GM12878 (cell line): ENCODE measurements at regions not wholly inside any gene's neighbourhood (a gene's known extent, or its start where the extent isn't known, plus 50 kb on each side); places are given as distances from the start of the nearest gene placed in this dataset.
A peak's percentile ranks its signal among the peaks of the same experiment; 100 is the strongest.

Source experiments
- ATAC-seq: fragments of 200-7000 bp; cut with Tn5 transposase; 3 replicates; pipeline ENCODE4 v1.9.1; 2020; ENCODE audit warnings: mild to moderate bottlenecking, moderate library complexity
- BruUV-seq: library from RNA; stranded (reverse); fragments of 400-500 nt; replicated peaks from 2 replicates; lab custom pipeline; 2021; lab: Mats Ljungman, UMichigan
- CTCF ChIA-PET: fragments of 300-600 bp; sonication (Branson Sonifier 250); formaldehyde crosslinking; extraction: SDS; loops from one replicate; lab custom pipeline; 2021; ENCODE audit warnings: inconsistent platforms; lab: Yijun Ruan, JAX
- POLR2A ChIA-PET: fragments of 350-600 bp; formaldehyde crosslinking; extraction: SDS; loops from one replicate; lab custom pipeline; 2021; ENCODE audit warnings: inconsistent platforms; lab: Charles Lee
- RAD21 ChIA-PET: fragments of 300-600 bp; sonication (Branson Sonifier 250); formaldehyde crosslinking; loops from one replicate; lab custom pipeline; 2023; ENCODE audit warnings: antibody characterized with exemption; ENCODE audit not compliant: unreplicated experiment; lab: Charles Lee
- SMC1A ChIA-PET: fragments of 300-600 bp; sonication (Branson Sonifier 250); formaldehyde crosslinking; loops from one replicate; lab custom pipeline; 2023; ENCODE audit not compliant: unreplicated experiment, uncharacterized antibody; lab: Charles Lee
- DNase-seq: peaks from one replicate; pipeline ENCODE4 v3.0.0-alpha.2; 2011; ENCODE audit warnings: low read depth, low spot score
- FAIRE-seq: peaks from 3 replicates; lab custom pipeline; 2011; peaks lifted over from hg19 to GRCh38; lab: Jason Lieb, UNC
- H2AFZ ChIP-seq: 2 replicates; pipeline ENCODE4 v1.6.0; 2011; ENCODE audit warnings: low read depth, low read length, control low read depth; ENCODE audit not compliant: control insufficient read depth
- H3K27ac ChIP-seq: 2 replicates; pipeline ENCODE4 v1.5.1; 2011; ENCODE audit warnings: control low read depth; ENCODE audit not compliant: control insufficient read depth, insufficient read depth
- H3K27me3 ChIP-seq, 2 experiments: replicated peaks in 1 of 2; 2 replicates each; pipeline versions ENCODE4 v1.6.0 to v1.6.1; 2011; ENCODE audit warnings: low read length in 1 of 2; ENCODE audit not compliant: control insufficient read depth in 2 of 2, insufficient read depth in 2 of 2
- H3K36me3 ChIP-seq, 2 experiments: 2 replicates each; pipeline ENCODE4 v1.5.1; 2011; ENCODE audit warnings: low read length in 1 of 2; ENCODE audit not compliant: control insufficient read depth in 2 of 2, insufficient read depth in 2 of 2
- H3K4me1 ChIP-seq: 2 replicates; pipeline ENCODE4 v1.6.1; 2011; ENCODE audit warnings: mild to moderate bottlenecking, low read length, moderate library complexity, mixed read lengths; ENCODE audit not compliant: control insufficient read depth, insufficient read depth
- H3K4me2 ChIP-seq: 2 replicates; pipeline ENCODE4 v1.6.0; 2011; ENCODE audit warnings: control low read depth; ENCODE audit not compliant: control insufficient read depth, insufficient read depth
- H3K4me3 ChIP-seq: fragments of 200-600 bp; sonication (generic); 2 replicates; pipeline ENCODE4 v1.5.1; 2016
- H3K79me2 ChIP-seq: 2 replicates; pipeline ENCODE4 v1.6.0; 2011; ENCODE audit warnings: low read length; ENCODE audit not compliant: control insufficient read depth, insufficient read depth
- H3K9ac ChIP-seq: 2 replicates; pipeline ENCODE4 v1.8.0; 2011; ENCODE audit warnings: low read length, control low read depth, mixed read lengths; ENCODE audit not compliant: control insufficient read depth, insufficient read depth
- H3K9me3 ChIP-seq: replicated peaks from 3 replicates; pipeline ENCODE4 v1.5.1; 2011; ENCODE audit warnings: mild to moderate bottlenecking, low read length; ENCODE audit not compliant: control insufficient read depth, insufficient read depth
- H4K20me1 ChIP-seq: 2 replicates; pipeline ENCODE4 v1.6.0; 2011; ENCODE audit not compliant: control insufficient read depth, insufficient read depth
- CBX3 ChIP-seq: fragments of 200-600 bp; sonication (generic); IDR thresholded peaks from 2 replicates; pipeline ENCODE4 v1.6.1; 2016; ENCODE audit warnings: low read depth, borderline replicate concordance
- IRF5 ChIP-seq: fragments of 450-650 bp; IDR thresholded peaks from 2 replicates; pipeline ENCODE4 v1.6.1; 2017; ENCODE audit warnings: borderline replicate concordance
- RAD21 ChIP-seq: IDR thresholded peaks from 2 replicates; pipeline ENCODE4 v1.6.1; 2011; ENCODE audit warnings: mild to moderate bottlenecking, low read depth, low read length, moderate library complexity; ENCODE audit not compliant: insufficient read depth
- RCOR1 ChIP-seq: conservative IDR thresholded peaks from 2 replicates; pipeline ENCODE4 v1.6.1; 2012; ENCODE audit warnings: low read depth, low read length, improper control_type of control experiment
- SMAD5 ChIP-seq: IDR thresholded peaks from 2 replicates; pipeline ENCODE4 v1.6.1; 2016; ENCODE audit warnings: antibody characterized with exemption, low read depth
- SMC3 ChIP-seq: IDR thresholded peaks from 2 replicates; pipeline ENCODE4 v1.6.1; 2011; ENCODE audit warnings: low read length, improper control_type of control experiment, borderline replicate concordance
- SPI1 ChIP-seq: IDR thresholded peaks from 2 replicates; pipeline ENCODE4 v1.6.1; 2011; ENCODE audit warnings: low read depth, mild to moderate bottlenecking, low read length, moderate library complexity, borderline replicate concordance; ENCODE audit not compliant: insufficient read depth
- WGBS: methylation state at CpG from one replicate; pipeline ENCODE4 v1.1.6; 2016; ENCODE audit warnings: low lambda C conversion rate; ENCODE audit not compliant: insufficient replicate concordance, insufficient coverage; ENCODE audit errors: missing lambda C conversion rate; 5-methylcytosine and 5-hydroxymethylcytosine counted together
- in situ Hi-C: fragments of 300-500 bp; cut with MboI; formaldehyde crosslinking; loops from 9 replicates; pipeline ENCODE4 v1.14.3; 2018; ENCODE audit warnings: mixed read lengths
- intact Hi-C: fragments of 100-400 bp; cut with micrococcal nuclease; formaldehyde crosslinking; loops from one replicate; pipeline ENCODE4 v1.14.2; 2022; ENCODE audit not compliant: unreplicated experiment
- TF ChIP-seq, protein P1 (sequence below): fragments of 450-650 bp; IDR thresholded peaks from 2 replicates; pipeline ENCODE4 v1.6.1; 2017; ENCODE audit warnings: mild to moderate bottlenecking, low read depth, inconsistent platforms; ENCODE audit not compliant: poor library complexity, severe bottlenecking
- TF ChIP-seq, protein P2 (sequence below): fragments of 450-650 bp; formaldehyde crosslinking; IDR thresholded peaks from 2 replicates; pipeline ENCODE4 v1.4.0; 2020; ENCODE audit warnings: mild to moderate bottlenecking, moderate library complexity
- TF ChIP-seq, protein P3 (sequence below), 3 experiments: IDR thresholded peaks in 2 of 3; conservative IDR thresholded peaks in 1 of 3; 2 replicates each; pipeline ENCODE4 v1.5.1; 2011; ENCODE audit warnings: low read depth in 3 of 3, low read length in 3 of 3, mild to moderate bottlenecking in 3 of 3, control low read depth in 2 of 3, moderate library complexity in 2 of 3, inconsistent platforms in 1 of 3, mixed read lengths in 1 of 3; ENCODE audit not compliant: control insufficient read depth in 2 of 3, insufficient read depth in 1 of 3; ENCODE audit errors: extremely low read depth in 1 of 3

- no peaks in the 10 kb centered on the region for H4K20me1 ChIP-seq
- SMC1A ChIA-PET, result interaction anchor here (0.7 to 1.9 kb wide), 4 partner anchors 8 to 1820 kb away, joined by 4 to 5 read pairs (median 4); no protein-coding TSS in a partner anchor
- H2AFZ ChIP-seq, result no peak overlapping the region
- H3K9me3 ChIP-seq, result no peaks in the 10 kb centered on the region
- intact Hi-C loops (loop anchor here (10.0 kb wide), 2 partner anchors 962 to 1522 kb away; partner anchors contain the start of gene NR4A2), in situ Hi-C loops (loop anchor here (10.0 to 25.0 kb wide), 2 partner anchors 1514 to 1822 kb away; no protein-coding TSS in a partner anchor)
- H3K4me3 ChIP-seq, result no peak overlapping the region
- no peaks in the 10 kb centered on the region for H3K4me1 ChIP-seq
- ATAC-seq, result peak; percentile 27; the same call in 1 of the 3 replicates
- no peaks in the 10 kb centered on the region for H3K79me2 ChIP-seq
- no peak for TF ChIP-seq IRF5
- peak; percentile 45; the same call in 1 of the 2 replicates for TF ChIP-seq RAD21
- no peak for TF ChIP-seq RCOR1
- peak; percentile 13; the same call in 1 of the 2 replicates for TF ChIP-seq SMC3
- no peak for TF ChIP-seq SMAD5
- TF ChIP-seq, protein P1, sequence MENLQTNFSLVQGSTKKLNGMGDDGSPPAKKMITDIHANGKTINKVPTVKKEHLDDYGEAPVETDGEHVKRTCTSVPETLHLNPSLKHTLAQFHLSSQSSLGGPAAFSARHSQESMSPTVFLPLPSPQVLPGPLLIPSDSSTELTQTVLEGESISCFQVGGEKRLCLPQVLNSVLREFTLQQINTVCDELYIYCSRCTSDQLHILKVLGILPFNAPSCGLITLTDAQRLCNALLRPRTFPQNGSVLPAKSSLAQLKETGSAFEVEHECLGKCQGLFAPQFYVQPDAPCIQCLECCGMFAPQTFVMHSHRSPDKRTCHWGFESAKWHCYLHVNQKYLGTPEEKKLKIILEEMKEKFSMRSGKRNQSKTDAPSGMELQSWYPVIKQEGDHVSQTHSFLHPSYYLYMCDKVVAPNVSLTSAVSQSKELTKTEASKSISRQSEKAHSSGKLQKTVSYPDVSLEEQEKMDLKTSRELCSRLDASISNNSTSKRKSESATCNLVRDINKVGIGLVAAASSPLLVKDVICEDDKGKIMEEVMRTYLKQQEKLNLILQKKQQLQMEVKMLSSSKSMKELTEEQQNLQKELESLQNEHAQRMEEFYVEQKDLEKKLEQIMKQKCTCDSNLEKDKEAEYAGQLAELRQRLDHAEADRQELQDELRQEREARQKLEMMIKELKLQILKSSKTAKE, result no peak
- TF ChIP-seq, protein P2, sequence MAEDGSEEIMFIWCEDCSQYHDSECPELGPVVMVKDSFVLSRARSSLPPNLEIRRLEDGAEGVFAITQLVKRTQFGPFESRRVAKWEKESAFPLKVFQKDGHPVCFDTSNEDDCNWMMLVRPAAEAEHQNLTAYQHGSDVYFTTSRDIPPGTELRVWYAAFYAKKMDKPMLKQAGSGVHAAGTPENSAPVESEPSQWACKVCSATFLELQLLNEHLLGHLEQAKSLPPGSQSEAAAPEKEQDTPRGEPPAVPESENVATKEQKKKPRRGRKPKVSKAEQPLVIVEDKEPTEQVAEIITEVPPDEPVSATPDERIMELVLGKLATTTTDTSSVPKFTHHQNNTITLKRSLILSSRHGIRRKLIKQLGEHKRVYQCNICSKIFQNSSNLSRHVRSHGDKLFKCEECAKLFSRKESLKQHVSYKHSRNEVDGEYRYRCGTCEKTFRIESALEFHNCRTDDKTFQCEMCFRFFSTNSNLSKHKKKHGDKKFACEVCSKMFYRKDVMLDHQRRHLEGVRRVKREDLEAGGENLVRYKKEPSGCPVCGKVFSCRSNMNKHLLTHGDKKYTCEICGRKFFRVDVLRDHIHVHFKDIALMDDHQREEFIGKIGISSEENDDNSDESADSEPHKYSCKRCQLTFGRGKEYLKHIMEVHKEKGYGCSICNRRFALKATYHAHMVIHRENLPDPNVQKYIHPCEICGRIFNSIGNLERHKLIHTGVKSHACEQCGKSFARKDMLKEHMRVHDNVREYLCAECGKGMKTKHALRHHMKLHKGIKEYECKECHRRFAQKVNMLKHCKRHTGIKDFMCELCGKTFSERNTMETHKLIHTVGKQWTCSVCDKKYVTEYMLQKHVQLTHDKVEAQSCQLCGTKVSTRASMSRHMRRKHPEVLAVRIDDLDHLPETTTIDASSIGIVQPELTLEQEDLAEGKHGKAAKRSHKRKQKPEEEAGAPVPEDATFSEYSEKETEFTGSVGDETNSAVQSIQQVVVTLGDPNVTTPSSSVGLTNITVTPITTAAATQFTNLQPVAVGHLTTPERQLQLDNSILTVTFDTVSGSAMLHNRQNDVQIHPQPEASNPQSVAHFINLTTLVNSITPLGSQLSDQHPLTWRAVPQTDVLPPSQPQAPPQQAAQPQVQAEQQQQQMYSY (CRISPR knock-in tag), result no peak
- TF ChIP-seq, protein P3, sequence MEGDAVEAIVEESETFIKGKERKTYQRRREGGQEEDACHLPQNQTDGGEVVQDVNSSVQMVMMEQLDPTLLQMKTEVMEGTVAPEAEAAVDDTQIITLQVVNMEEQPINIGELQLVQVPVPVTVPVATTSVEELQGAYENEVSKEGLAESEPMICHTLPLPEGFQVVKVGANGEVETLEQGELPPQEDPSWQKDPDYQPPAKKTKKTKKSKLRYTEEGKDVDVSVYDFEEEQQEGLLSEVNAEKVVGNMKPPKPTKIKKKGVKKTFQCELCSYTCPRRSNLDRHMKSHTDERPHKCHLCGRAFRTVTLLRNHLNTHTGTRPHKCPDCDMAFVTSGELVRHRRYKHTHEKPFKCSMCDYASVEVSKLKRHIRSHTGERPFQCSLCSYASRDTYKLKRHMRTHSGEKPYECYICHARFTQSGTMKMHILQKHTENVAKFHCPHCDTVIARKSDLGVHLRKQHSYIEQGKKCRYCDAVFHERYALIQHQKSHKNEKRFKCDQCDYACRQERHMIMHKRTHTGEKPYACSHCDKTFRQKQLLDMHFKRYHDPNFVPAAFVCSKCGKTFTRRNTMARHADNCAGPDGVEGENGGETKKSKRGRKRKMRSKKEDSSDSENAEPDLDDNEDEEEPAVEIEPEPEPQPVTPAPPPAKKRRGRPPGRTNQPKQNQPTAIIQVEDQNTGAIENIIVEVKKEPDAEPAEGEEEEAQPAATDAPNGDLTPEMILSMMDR (IDR thresholded peaks at IDR 0.05 in 2 of 3, conservative IDR thresholded peaks at IDR 0.05 in 1 of 3; ENCODE audit: control insufficient read depth in 2 of 3, extremely low read depth in 1 of 3, insufficient read depth in 1 of 3, low read depth in 3 of 3, low read length in 3 of 3), result peak in 2 of 3 experiments; percentile 2 to 32; a peak in 2 of 6 replicates
- peak; percentile 52; the same call in 1 of the 2 replicates for TF ChIP-seq SPI1
- no peak for TF ChIP-seq CBX3
- WGBS, result 2% methylated on average over 2 of the region's 2 CpGs
- H3K9ac ChIP-seq, result no peak overlapping the region
- no peak for FAIRE-seq
- RAD21 ChIA-PET, result interaction anchor here (0.6 to 2.2 kb wide), 5 partner anchors 11 to 1683 kb away, joined by 3 to 10 read pairs (median 4); no protein-coding TSS in a partner anchor
- DNase-seq, result no peak
- H3K27ac ChIP-seq, result no peak overlapping the region
- no TSS peak for BruUV-seq
- CTCF ChIA-PET, result interaction anchor here (0.6 to 2.0 kb wide), 8 partner anchors 12 to 1708 kb away, joined by 3 to 9 read pairs (median 4); no protein-coding TSS in a partner anchor
- POLR2A ChIA-PET, result no interaction called here
- H3K4me2 ChIP-seq, result no peak overlapping the region
- H3K36me3 ChIP-seq, result no peaks in the 10 kb centered on the region
- H3K27me3 ChIP-seq, result no peaks in the 10 kb centered on the region
These were observed 674.5 kb downstream of the KCNJ3 start for GRCh38 chr2:155372969-155373368.
